ENCODE measurements at regions not wholly inside any gene's neighbourhood (a gene's known extent, or its start where the extent isn't known, plus 50 kb on each side); places are given as distances from the start of the nearest gene placed in this dataset.

DNA sequence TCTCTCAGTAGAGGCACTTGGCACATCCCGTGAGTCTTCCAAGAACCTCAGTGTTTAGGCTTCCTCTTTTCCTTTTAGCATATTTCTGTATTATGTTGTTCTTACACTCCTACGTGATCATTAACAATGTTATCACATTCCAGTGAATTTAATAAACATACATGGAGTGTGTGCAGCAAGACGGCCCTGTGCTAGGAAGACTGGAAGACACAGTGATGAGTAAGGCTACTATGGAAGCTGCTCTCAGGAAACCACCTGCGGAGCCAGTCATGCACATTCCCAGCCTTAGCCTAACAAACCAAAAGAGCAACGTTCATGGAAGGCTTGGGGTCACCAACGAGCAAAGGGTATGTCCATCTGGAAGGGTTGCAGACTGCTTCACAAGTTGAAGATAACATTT lies 103.4 kb downstream of the ETAA1 start:
- H3K36me3 ChIP-seq (ENCODE audit: control insufficient read depth in 2 of 2, insufficient read depth in 2 of 2, low read length in 1 of 2): no peaks in the 10 kb centered on the region
- intact Hi-C loops (cut with micrococcal nuclease; ENCODE audit: unreplicated experiment) (no loop called here), in situ Hi-C loops (cut with MboI) (no loop called here)
- ChIA-PET RAD21 (ENCODE audit: unreplicated experiment) (no interaction called here), SMC1A (ENCODE audit: uncharacterized antibody, unreplicated experiment) (interaction anchor here (0.8 kb wide), 1 partner anchor 234 kb away, joined by 3 read pairs; no protein-coding TSS in a partner anchor), POLR2A (no interaction called here), CTCF (no interaction called here)
- no peaks in the 10 kb centered on the region; a peak in 2 of 4 replicates for H3K27me3 ChIP-seq (replicated peaks in 1 of 2; ENCODE audit: control insufficient read depth in 2 of 2, insufficient read depth in 2 of 2, low read length in 1 of 2)
- BruUV-seq (replicated peaks): no TSS peak
- DNase-seq (ENCODE audit: low read depth, low spot score): no peak
- WGBS (ENCODE audit: insufficient coverage, insufficient replicate concordance, low lambda C conversion rate, missing lambda C conversion rate): 1% methylated on average over 6 of the region's 6 CpGs
- no peak overlapping the region for H3K9ac ChIP-seq (ENCODE audit: control insufficient read depth, insufficient read depth, low read length)
- no peak overlapping the region for H2AFZ ChIP-seq (ENCODE audit: control insufficient read depth, low read depth, low read length)
- no peak overlapping the region for H3K4me3 ChIP-seq
- no peak overlapping the region for H3K27ac ChIP-seq (ENCODE audit: control insufficient read depth, insufficient read depth)
- H3K4me2 ChIP-seq (ENCODE audit: control insufficient read depth, insufficient read depth): no peak overlapping the region
- no peaks in the 10 kb centered on the region for H4K20me1 ChIP-seq (ENCODE audit: control insufficient read depth, insufficient read depth)
- no peak for FAIRE-seq
- H3K4me1 ChIP-seq (ENCODE audit: control insufficient read depth, insufficient read depth, low read length): no peaks in the 10 kb centered on the region
- TF ChIP-seq TCF3 (IDR thresholded peaks at IDR 0.05; ENCODE audit: borderline replicate concordance, insufficient read depth, low read depth, low read length) (no peak), SMARCA5 (IDR thresholded peaks at IDR 0.05) (no peak), ZNF592 (IDR thresholded peaks at IDR 0.05) (no peak), MXI1 (IDR thresholded peaks at IDR 0.05; ENCODE audit: low read depth, low read length) (no peak), HSF1 (IDR thresholded peaks at IDR 0.05; ENCODE audit: low read depth, low read length) (no peak), SUPT20H (IDR thresholded peaks at IDR 0.05; ENCODE audit: borderline replicate concordance, control insufficient read depth, low read depth, low read length) (no peak), PAX5 (IDR thresholded peaks at IDR 0.05; ENCODE audit: borderline replicate concordance, low read depth, low read length) (no peak), PML (IDR thresholded peaks at IDR 0.05; ENCODE audit: low read length) (no peak), RUNX3 (IDR thresholded peaks at IDR 0.05; ENCODE audit: low read length) (no peak), SP1 (IDR thresholded peaks at IDR 0.05; ENCODE audit: low read depth, low read length) (no peak), RAD51 (IDR thresholded peaks at IDR 0.05) (no peak), ZSCAN29 (IDR thresholded peaks at IDR 0.05) (no peak), NBN (IDR thresholded peaks at IDR 0.05) (no peak), CHD4 (IDR thresholded peaks at IDR 0.05) (no peak), CBFB (IDR thresholded peaks at IDR 0.05; ENCODE audit: low read depth) (no peak), NFYB (IDR thresholded peaks at IDR 0.05; ENCODE audit: insufficient read depth, low read depth, low read length) (no peak)
- TF ChIP-seq, protein P1, sequence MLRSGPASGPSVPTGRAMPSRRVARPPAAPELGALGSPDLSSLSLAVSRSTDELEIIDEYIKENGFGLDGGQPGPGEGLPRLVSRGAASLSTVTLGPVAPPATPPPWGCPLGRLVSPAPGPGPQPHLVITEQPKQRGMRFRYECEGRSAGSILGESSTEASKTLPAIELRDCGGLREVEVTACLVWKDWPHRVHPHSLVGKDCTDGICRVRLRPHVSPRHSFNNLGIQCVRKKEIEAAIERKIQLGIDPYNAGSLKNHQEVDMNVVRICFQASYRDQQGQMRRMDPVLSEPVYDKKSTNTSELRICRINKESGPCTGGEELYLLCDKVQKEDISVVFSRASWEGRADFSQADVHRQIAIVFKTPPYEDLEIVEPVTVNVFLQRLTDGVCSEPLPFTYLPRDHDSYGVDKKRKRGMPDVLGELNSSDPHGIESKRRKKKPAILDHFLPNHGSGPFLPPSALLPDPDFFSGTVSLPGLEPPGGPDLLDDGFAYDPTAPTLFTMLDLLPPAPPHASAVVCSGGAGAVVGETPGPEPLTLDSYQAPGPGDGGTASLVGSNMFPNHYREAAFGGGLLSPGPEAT (IDR thresholded peaks at IDR 0.05; ENCODE audit: low read depth): no peak
- H3K79me2 ChIP-seq (ENCODE audit: control insufficient read depth, insufficient read depth, low read length): no peaks in the 10 kb centered on the region
- no peaks in the 10 kb centered on the region for H3K9me3 ChIP-seq (replicated peaks; ENCODE audit: control insufficient read depth, insufficient read depth, low read length)
- ATAC-seq: no peak

Measured in GM12878 (cell line).